ENCODE measurements at regions not wholly inside any gene's neighbourhood (a gene's known extent, or its start where the extent isn't known, plus 50 kb on each side); places are given as distances from the start of the nearest gene placed in this dataset.

DNA sequence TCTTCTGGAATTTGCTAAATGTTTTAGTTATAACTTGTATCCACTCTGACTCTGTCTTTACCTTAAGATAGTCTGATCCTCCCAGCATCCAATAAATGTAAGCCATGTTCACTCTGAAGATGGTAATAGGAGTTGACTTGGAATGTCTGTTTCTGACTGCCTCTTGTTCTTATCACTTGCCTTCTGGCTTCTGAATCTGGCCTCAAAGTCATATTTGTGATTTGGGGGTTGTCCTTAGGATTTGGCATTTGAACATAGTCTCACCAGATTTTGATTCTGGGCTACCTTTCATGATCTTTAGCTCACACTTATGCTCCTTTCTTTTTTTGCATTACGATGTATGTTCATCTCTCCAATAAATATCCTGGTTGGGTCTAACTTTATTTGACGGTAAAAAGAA lies 247.0 kb downstream of the SH2D4B start:
- H2BK20ac ChIP-seq (ENCODE audit: low read depth, low read length), result no peak overlapping the region
- no peak overlapping the region for H3K23ac ChIP-seq (ENCODE audit: low read depth, low read length)
- no peak overlapping the region for H3K27ac ChIP-seq (ENCODE audit: insufficient read depth, low read length)
- dilution Hi-C loops (cut with HindIII; ENCODE audit: low sequenced_read_pairs, unreplicated experiment), result no loop called here
- H4K20me1 ChIP-seq (ENCODE audit: insufficient read depth, low read length), result no peaks in the 10 kb centered on the region
- ChIA-PET POLR2A (ENCODE audit: unreplicated experiment) (no interaction called here), CTCF (no interaction called here)
- no peak overlapping the region for H3K4ac ChIP-seq (ENCODE audit: low read depth, low read length)
- no TSS peak for BruUV-seq (replicated peaks)
- H2AFZ ChIP-seq (replicated peaks; ENCODE audit: low read length, poor library complexity), result no peak overlapping the region
- no peak overlapping the region for H2AK9ac ChIP-seq (replicated peaks; ENCODE audit: low read depth, low read length, poor library complexity)
- no peak overlapping the region for H2BK5ac ChIP-seq (ENCODE audit: low read depth, low read length, poor library complexity, severe bottlenecking)
- H3K36me3 ChIP-seq (ENCODE audit: control insufficient read depth, insufficient read depth, low read length), result no peaks in the 10 kb centered on the region
- intact Hi-C loops (cut with micrococcal nuclease), result no loop called here
- H3K9me3 ChIP-seq (ENCODE audit: control insufficient read depth, insufficient read depth, low read length), result peaks cover 7% of the 10 kb centered on the region
- H3K9me1 ChIP-seq (ENCODE audit: insufficient read depth, low read length), result no peaks in the 10 kb centered on the region
- H2BK15ac ChIP-seq (ENCODE audit: low read depth, low read length), result no peak overlapping the region
- H3K4me2 ChIP-seq (ENCODE audit: low read depth, low read length), result no peak overlapping the region
- no peak overlapping the region for H2AK5ac ChIP-seq (ENCODE audit: low read depth, low read length)
- no CpG with 5 or more reads among the region's 2 CpGs for WGBS, 2 experiments (ENCODE audit: extremely low coverage in 2 of 2, insufficient read length in 1 of 2)
- H2BK120ac ChIP-seq (ENCODE audit: low read depth, low read length), result no peak overlapping the region
- H3K9ac ChIP-seq (ENCODE audit: low read depth, low read length), result no peak overlapping the region
- H4K8ac ChIP-seq (ENCODE audit: low read depth in 2 of 2, low read length in 2 of 2), result no peak overlapping the region
- no peak for ATAC-seq (ENCODE audit: low read depth)
- H3K4me3 ChIP-seq (ENCODE audit: insufficient read depth, low read depth, low read length), result no peak overlapping the region
- no peak overlapping the region for H3K56ac ChIP-seq (ENCODE audit: extremely low read depth, insufficient read depth, low read length)
- no peaks in the 10 kb centered on the region for H3K27me3 ChIP-seq (ENCODE audit: control insufficient read depth, insufficient read depth, low read length)
- no peaks in the 10 kb centered on the region for H3K79me1 ChIP-seq (ENCODE audit: low read depth in 1 of 2, low read length in 2 of 2)
- H3K4me1 ChIP-seq (ENCODE audit: control insufficient read depth, insufficient read depth, low read length), result no peaks in the 10 kb centered on the region
- DNase-seq, result no peak
- in situ Hi-C loops (cut with MboI; ENCODE audit: low sequenced_read_pairs), result no loop called here
- no peak overlapping the region for H4K91ac ChIP-seq (ENCODE audit: insufficient read depth, low read depth, low read length)
- no peak for TF ChIP-seq MXI1 (IDR thresholded peaks at IDR 0.05; ENCODE audit: borderline replicate concordance, low read depth, low read length)
- TF ChIP-seq, protein P1, sequence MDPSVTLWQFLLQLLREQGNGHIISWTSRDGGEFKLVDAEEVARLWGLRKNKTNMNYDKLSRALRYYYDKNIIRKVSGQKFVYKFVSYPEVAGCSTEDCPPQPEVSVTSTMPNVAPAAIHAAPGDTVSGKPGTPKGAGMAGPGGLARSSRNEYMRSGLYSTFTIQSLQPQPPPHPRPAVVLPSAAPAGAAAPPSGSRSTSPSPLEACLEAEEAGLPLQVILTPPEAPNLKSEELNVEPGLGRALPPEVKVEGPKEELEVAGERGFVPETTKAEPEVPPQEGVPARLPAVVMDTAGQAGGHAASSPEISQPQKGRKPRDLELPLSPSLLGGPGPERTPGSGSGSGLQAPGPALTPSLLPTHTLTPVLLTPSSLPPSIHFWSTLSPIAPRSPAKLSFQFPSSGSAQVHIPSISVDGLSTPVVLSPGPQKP (IDR thresholded peaks at IDR 0.05; ENCODE audit: borderline replicate concordance, low read depth, low read length), result no peak
- no peak for TF ChIP-seq MAZ (IDR thresholded peaks at IDR 0.05; ENCODE audit: borderline replicate concordance, low read depth, low read length)
- TF ChIP-seq RFX5 (IDR thresholded peaks at IDR 0.05; ENCODE audit: low read depth, low read length), result no peak
- no peak for TF ChIP-seq FOS (IDR thresholded peaks at IDR 0.05; ENCODE audit: low read depth, low read length)
- TF ChIP-seq RCOR1 (IDR thresholded peaks at IDR 0.05; ENCODE audit: insufficient replicate concordance, low read length), result no peak
- no peak overlapping the region for H3K18ac ChIP-seq (ENCODE audit: low read depth, low read length)
- no peak overlapping the region for H4K5ac ChIP-seq (ENCODE audit: low read depth, low read length)
- H3K14ac ChIP-seq (replicated peaks; ENCODE audit: low read depth, low read length), result no peak overlapping the region

Data from IMR-90 (cell line).